HG02885 (cell line): ENCODE measurements at regions not wholly inside any gene's neighbourhood (a gene's known extent, or its start where the extent isn't known, plus 50 kb on each side); places are given as distances from the start of the nearest gene placed in this dataset.
A peak's percentile ranks its signal among the peaks of the same experiment; 100 is the strongest.
"Not testable (repeated sequence)": the region's sequence is repeated elsewhere in the genome, so short reads cannot be mapped to it uniquely, and the experiment has no call there.

Experiments
- ATAC-seq: cut with Tn5 transposase; IDR thresholded peaks from one replicate; pipeline ENCODE4 v1.9.1; 2021; ENCODE audit warnings: mild to moderate bottlenecking; ENCODE audit not compliant: unreplicated experiment, poor library complexity

DNA sequence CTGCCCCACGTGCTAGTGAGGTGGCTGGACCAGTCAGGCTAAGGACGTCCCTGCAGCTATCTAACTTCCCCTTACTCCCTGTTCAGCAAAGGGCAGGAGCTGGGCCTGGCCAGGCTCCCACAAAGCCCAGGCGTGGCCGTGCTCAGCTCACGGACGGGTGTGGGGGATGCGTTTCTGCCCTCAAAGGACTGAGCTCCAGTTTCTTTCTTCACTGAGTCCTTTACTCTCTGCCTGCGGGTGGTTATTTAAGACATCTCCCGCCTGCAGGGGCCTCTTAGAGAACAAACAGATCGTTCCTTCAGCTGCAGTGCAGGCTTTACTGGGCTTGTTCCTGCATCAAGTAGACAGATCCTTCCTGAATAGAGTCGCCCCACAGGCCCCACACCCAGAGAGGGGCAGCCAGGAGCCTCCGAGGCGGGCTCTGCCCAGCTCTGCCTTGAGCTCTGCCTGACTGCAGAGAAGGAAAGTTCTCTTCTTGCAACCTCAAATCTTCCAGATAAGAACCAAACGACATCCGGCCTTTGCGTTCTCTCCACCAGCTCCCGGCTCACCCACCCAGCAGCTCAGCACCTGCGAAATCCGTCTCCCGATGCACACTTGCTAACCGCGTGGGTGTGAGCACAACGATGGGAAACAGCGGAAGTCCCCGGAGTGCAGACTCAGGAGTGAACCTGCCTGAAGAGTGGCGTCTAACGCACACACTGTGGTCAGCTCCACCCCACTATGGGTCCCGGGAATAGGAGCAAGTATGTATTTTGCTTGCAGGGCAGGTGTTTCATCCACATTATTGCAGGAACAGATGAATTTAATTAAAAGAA is 460.0 kb downstream of the PREX1 start:
- ATAC-seq: not testable (repeated sequence)

GRCh38 chr20:48366230-48366629 is 461.6 kb downstream of the PREX1 start:
- ATAC-seq: no peak

- no peak for ATAC-seq
Measured at GRCh38 chr20:48364688-48365421, 462.9 kb downstream of the PREX1 start.

DNA sequence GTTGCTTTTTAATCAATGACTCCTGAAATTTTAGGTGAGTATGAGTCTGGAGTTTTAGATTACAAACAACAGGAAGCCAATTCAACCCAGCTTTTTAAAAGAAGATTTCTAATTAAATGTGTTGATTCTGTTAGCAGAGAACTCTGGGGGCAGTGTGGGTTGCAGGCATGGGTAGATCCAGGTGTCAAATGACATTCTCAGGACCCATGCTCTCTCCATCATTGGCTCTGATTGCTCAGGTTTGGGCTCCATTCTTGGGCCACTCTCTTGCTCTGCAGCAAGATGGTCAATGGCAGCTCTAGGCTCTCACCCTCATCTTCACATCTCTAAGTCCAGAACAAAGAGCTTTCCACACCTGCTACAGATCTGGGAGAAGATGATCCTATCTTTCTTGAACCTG is 463.7 kb downstream of the PREX1 start:
- ATAC-seq: no peak

DNA sequence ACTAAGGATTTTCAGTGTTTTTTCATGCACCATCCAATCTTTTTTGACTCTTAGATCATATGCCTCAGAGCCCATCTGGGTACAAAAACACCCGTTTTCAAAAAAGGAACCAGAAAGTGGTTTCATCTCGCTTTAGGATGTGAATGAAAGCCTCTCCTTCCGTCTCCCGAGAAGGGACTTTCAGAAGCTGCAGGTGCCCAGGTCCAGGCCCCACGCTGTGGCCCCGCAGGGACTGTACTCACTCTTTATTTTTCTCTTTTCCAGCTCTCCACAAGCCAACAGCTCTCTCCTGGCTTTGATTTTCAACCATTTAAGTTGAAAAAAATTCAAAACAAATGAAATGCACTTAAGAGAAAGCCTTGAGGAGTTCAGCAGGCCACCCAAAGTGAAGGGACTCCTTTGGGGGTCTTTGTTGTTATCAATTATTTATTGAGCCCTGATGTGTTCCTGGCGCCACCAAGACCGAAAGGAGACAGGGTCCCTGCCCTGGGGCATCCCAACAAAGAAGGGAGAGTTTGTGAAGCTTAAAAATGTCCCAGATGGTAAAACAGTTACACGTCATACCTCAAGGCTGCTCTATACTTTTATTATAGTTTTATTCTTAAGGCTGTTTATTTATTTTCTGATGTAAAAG is 467.3 kb downstream of the PREX1 start:
- peak; percentile 35 for ATAC-seq

GRCh38 chr20:48359692-48360341 is 468.0 kb downstream of the PREX1 start:
- ATAC-seq: peak; percentile 83

DNA sequence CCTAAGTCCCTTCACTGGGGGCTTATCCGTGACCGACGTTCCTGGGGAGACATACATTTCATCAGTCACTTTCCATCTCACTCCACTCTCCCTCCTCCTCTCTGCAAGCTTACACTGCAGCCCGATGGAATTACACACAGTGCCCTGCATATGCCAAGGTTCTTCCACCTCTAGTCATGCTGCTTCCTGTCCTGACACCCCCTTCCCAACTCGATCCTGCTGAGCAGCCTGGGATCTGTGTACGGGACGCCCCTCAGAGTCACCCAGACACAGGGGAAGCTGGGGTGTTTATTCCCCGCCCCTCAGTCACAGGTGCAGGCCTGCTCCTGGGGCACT is 468.8 kb downstream of the PREX1 start:
- not testable (repeated sequence) for ATAC-seq

DNA sequence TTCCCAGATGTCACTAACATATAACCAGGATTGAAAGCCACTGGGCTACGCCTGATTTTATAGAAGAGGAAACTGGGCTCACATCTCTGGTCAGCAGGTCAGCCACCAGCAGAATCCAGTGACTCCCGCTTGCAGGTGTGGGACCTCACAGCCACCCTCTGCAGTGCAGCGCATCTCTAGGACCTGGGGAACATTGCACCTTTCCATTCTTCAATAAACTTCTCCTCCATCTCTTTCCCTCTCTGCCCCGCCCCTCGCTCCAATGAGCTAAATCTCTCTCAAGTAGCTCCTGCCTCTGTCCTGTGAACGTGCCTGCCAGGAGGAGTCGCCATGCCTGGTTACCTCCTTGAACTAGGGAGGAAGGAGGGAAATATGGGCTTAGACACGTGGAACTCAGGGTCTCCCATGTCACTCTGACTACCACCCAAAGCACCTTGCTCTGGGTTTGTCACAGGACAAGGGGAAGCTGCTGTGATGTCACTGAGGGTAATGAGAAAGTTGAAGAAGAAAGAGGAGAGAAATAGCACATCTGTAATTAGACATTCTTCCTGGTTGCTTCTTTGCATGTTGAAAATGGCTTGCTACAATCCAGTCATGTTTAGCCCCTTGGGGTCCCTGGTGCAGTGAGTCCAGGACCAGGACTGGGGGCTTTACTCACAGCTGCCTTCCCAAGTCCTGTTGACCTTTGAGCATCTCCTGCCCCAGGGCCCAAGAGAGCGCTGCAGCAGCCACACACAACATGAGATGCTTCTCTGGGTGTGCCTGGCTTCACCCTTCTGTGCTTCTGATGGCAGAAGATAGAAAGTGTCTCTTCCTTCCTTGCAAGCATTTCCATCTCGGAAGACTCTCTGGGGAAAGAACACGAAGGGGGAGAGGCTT is 469.4 kb downstream of the PREX1 start:
- no peak for ATAC-seq

DNA sequence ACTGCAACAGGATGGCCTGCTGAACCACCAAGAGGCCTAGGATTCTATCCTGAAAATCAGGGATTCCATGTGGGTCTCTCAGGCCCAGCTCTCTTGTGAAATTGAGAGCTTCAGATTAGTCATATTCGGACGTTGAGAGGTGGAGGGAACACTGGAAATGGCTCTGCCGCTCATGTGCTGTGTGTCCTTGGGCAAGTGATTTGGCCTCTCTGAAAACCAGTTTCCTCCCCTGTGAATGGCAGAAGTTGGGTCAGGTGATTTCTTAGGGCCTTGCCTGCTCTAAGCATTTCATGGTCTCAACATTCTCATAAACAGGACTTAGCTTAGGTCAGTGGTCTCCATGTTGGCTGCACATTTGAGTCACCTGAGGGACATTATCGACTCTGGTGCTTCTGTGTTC is 470.1 kb downstream of the PREX1 start:
- no peak for ATAC-seq

- no peak for ATAC-seq
Measured at GRCh38 chr20:48354903-48355302, 472.9 kb downstream of the PREX1 start.

DNA sequence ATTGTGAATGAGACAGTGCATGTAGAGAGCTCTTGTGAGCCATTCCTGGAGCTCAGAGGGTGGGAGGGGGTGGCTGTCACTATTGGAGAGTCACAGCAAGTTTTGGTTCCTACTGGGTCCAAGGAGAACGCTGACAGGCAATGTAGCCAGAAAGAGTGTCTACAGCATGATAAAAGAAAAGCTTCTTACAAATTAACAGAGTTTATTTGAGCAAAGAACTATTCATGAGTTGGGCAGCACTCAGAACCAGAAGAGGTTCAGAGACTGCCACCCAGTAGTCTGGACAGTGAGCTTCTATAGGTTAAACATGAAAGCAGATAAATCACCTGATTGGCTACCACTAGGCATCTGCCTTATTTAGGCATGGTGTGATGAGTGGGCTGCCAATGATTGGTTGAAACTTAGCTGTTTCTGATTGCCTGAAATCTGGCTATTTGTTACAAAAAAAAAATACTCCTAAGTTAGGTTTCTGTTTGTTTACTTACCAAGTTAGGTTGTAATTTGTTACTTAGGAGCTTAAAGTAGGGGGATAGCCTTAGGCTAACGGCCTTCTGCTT is 473.4 kb downstream of the PREX1 start:
- ATAC-seq: no peak

GRCh38 chr20:48352628-48353027 is 475.2 kb downstream of the PREX1 start:
- no peak for ATAC-seq

DNA sequence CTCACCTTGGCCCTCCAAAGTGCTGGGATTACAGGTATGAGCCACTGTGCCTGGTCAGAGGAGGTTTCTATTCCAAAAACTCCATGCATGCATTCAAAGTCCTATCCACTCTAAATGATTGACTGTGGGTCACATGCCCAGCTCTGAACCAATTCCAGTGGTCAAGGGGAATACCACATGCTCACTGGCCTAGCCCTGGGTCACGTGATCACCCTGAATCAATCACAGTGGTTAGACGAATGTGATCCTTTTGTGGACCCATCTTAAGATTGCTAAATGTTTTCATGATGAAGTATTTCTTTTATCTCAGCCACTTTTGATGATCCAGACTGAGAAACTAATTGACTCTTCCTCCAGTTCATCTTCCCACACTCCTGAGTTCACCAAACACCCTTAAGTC is 475.8 kb downstream of the PREX1 start:
- no peak for ATAC-seq

DNA sequence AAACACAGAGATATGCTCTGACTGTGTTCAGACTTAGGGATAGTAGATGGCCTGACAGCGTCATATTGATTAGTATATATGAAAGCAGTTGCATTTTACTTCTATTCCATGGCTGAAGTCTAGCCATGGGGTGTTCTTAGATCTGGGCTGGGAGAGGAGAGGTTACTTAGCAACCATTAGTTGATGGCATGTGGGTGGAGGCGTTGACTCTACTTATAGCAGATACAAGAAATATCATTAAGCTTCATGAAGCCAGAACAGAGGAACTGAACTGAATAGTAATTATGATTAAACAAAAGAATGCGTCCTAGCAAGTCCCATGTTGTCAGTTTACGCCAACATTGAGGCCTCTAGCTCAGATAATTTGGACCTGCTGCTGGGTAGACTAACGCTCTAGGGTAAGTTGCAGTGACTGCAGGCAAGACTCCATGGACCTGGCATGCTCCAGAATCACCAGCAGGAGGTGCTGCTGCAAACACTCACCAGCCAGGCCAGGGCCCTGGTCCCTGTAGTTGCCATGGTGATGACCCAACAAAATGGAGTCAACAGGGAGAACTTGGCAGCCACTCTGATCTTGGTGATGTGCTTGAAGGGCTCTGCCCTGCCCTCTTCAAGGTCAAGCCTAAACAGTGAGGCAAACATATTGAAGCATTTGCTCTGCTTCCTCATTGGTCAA is 477.3 kb downstream of the PREX1 start:
- ATAC-seq: no peak

- no peak for ATAC-seq
Measured at GRCh38 chr20:48349656-48350055, 478.1 kb downstream of the PREX1 start.

DNA sequence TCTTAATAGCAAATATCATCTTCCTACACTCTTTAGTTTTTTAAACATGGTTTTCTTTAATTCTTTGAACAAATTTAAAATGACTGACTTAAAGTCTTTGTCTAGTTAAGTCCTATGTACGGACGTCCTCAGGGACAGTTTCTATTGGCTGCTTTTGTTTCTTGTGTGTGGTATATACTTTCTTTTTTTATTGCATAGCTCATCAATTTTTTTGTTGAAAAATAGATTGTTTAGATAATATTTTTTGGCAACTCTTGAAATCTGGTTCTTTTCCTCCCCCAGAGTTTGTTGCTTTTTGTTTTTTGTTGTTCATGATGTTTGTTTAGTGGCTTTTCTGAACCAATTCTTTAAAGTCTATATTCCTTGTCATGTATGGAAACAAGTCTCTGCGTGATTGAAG is 479.8 kb downstream of the PREX1 start:
- ATAC-seq: no peak

- ATAC-seq: no peak
Measured at GRCh38 chr20:48342822-48343513, 484.8 kb downstream of the PREX1 start.

DNA sequence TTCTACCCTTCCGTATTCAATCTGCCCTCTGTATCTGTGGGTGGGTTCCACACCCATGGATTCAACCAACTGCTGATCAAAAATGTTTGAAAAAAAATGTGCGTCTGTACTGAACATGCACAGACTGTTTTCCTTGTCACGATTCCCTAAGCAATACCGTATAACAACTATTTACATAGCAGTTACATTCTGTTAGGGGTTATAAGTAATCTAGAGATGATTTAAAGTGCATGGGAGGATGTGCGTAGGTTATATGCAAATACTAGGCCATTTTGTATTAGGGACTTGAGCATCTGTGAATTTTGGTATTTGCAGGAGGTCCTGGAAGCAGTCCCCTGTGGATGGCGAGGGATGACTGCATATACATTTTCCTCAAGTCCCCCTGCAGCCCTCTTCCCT is 486.9 kb downstream of the PREX1 start:
- no peak for ATAC-seq
